Natural killer cell (primary cell): ENCODE measurements at regions not wholly inside any gene's neighbourhood (a gene's known extent, or its start where the extent isn't known, plus 50 kb on each side); places are given as distances from the start of the nearest gene placed in this dataset.

ENCODE experiments used
- ATAC-seq, 3 donors: fragments of 150-1000 bp in 2 of 3; fragments of 200-7000 bp in 1 of 3; cut with Tn5 transposase; 1 replicate in 1 of 3; 2 replicates in 2 of 3; pipeline ENCODE4 v1.10.0; 2021; ENCODE audit warnings: mild to moderate bottlenecking in 2 of 3, moderate library complexity in 2 of 3
- DNase-seq, 2 donors: peaks; one replicate each; pipeline versions ENCODE4 v3.0.0 to v3.0.0-alpha.2; 2013 to 2021; ENCODE audit warnings: mixed read lengths in 1 of 2
- H3K27ac ChIP-seq: one replicate; pipeline ENCODE4 v1.5.1; 2013; ENCODE audit warnings: mild to moderate bottlenecking, low read length
- H3K27me3 ChIP-seq: one replicate; pipeline ENCODE4 v1.6.1; 2013; ENCODE audit warnings: low read length; ENCODE audit not compliant: control insufficient read depth, insufficient read depth
- H3K36me3 ChIP-seq: one replicate; pipeline ENCODE4 v1.6.1; 2013; ENCODE audit warnings: low read length; ENCODE audit not compliant: control insufficient read depth, insufficient read depth
- H3K4me1 ChIP-seq: one replicate; pipeline ENCODE4 v1.6.1; 2013; ENCODE audit warnings: low read length; ENCODE audit not compliant: control insufficient read depth, insufficient read depth
- H3K4me3 ChIP-seq: one replicate; pipeline ENCODE4 v1.5.1; 2013; ENCODE audit warnings: low read length
- H3K9me3 ChIP-seq: one replicate; pipeline ENCODE4 v1.6.1; 2013; ENCODE audit warnings: low read length; ENCODE audit not compliant: control insufficient read depth, insufficient read depth
- H3K27ac Mint-ChIP-seq, 2 donors: one replicate each; pipeline ENCODE4 v1.8.0; 2022; ENCODE audit warnings: mild to moderate bottlenecking in 2 of 2, mixed read lengths in 2 of 2, moderate library complexity in 1 of 2
- H3K27me3 Mint-ChIP-seq, 2 donors: one replicate each; pipeline ENCODE4 v1.8.0; 2022; ENCODE audit warnings: low read depth in 2 of 2, mixed read lengths in 2 of 2
- H3K36me3 Mint-ChIP-seq: one replicate; pipeline ENCODE4 v1.8.0; 2022; ENCODE audit warnings: mixed read lengths
- H3K4me1 Mint-ChIP-seq, 2 donors: one replicate each; pipeline ENCODE4 v1.8.0; 2022; ENCODE audit warnings: mixed read lengths in 2 of 2
- H3K4me3 Mint-ChIP-seq: one replicate; pipeline ENCODE4 v1.8.0; 2022; ENCODE audit warnings: mild to moderate bottlenecking, moderate library complexity, mixed read lengths
- H3K9me3 Mint-ChIP-seq, 2 donors: one replicate each; pipeline ENCODE4 v1.8.0; 2022; ENCODE audit warnings: mixed read lengths in 2 of 2
- WGBS: methylation state at CpG from one replicate; pipeline ENCODE4 v1.1.7; 2013; ENCODE audit warnings: missing lambda C conversion rate; ENCODE audit not compliant: insufficient coverage; 5-methylcytosine and 5-hydroxymethylcytosine counted together
- intact Hi-C: fragments of 100-400 bp; cut with micrococcal nuclease; formaldehyde crosslinking; loops from one replicate; pipeline ENCODE4 v1.14.2; 2022
- TF ChIP-seq, protein P1 (sequence below): fragments of 200-600 bp; IDR thresholded peaks from one replicate; pipeline ENCODE4 v1.8.0; 2022; ENCODE audit warnings: antibody characterized with exemption

DNA sequence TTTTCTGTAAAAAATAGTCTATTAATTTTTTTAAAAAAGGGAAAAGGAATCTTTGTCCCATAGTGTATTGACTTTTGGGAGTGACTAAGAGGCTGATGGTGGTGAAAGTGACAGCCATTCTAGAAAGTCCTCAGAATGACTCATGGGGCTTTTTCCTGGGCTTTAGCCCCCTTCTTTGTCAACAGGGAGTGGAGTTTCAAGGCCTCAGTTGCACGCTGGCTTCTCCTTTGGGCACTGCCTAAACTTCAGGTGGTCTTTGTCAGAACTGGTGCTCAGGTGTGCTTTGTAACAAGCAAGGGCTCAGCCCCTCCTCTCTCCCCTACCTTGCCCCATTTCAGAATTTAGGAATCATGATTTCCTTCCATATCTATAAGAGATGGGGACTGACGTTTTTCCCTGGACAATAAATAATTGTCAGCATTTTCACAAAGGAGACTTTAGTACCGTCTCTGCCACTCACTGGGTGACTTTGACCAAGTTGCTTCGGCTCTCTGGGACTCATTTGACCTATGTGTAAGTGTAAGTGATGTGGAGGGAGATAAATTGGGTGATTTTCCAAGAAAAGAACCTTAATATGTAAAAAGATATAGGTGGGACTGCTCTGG is 61.2 kb upstream of the IGFBP2 start:
- H3K4me1 ChIP-seq: peaks cover 5% of the 10 kb centered on the region
- peaks cover 0 to 3% of the 10 kb centered on the region in 2 donors for H3K9me3 Mint-ChIP-seq
- H3K27ac ChIP-seq: no peak overlapping the region
- WGBS: 66% methylated on average over 4 of the region's 4 CpGs
- intact Hi-C loops: no loop called here
- ATAC-seq (no peak), DNase-seq (no peak)
- peaks cover 9 to 14% of the 10 kb centered on the region in 2 donors for H3K27me3 Mint-ChIP-seq
- no peak overlapping the region for H3K27ac Mint-ChIP-seq
- H3K27me3 ChIP-seq: no peaks in the 10 kb centered on the region
- TF ChIP-seq, protein P1, sequence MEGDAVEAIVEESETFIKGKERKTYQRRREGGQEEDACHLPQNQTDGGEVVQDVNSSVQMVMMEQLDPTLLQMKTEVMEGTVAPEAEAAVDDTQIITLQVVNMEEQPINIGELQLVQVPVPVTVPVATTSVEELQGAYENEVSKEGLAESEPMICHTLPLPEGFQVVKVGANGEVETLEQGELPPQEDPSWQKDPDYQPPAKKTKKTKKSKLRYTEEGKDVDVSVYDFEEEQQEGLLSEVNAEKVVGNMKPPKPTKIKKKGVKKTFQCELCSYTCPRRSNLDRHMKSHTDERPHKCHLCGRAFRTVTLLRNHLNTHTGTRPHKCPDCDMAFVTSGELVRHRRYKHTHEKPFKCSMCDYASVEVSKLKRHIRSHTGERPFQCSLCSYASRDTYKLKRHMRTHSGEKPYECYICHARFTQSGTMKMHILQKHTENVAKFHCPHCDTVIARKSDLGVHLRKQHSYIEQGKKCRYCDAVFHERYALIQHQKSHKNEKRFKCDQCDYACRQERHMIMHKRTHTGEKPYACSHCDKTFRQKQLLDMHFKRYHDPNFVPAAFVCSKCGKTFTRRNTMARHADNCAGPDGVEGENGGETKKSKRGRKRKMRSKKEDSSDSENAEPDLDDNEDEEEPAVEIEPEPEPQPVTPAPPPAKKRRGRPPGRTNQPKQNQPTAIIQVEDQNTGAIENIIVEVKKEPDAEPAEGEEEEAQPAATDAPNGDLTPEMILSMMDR: no peak
- H3K4me3 ChIP-seq: no peak overlapping the region
- H3K36me3 ChIP-seq: no peaks in the 10 kb centered on the region
- H3K4me1 Mint-ChIP-seq: peaks cover 8 to 11% of the 10 kb centered on the region in 2 donors
- H3K36me3 Mint-ChIP-seq: peaks cover 7% of the 10 kb centered on the region
- H3K9me3 ChIP-seq: no peaks in the 10 kb centered on the region
- H3K4me3 Mint-ChIP-seq: no peak overlapping the region

DNA sequence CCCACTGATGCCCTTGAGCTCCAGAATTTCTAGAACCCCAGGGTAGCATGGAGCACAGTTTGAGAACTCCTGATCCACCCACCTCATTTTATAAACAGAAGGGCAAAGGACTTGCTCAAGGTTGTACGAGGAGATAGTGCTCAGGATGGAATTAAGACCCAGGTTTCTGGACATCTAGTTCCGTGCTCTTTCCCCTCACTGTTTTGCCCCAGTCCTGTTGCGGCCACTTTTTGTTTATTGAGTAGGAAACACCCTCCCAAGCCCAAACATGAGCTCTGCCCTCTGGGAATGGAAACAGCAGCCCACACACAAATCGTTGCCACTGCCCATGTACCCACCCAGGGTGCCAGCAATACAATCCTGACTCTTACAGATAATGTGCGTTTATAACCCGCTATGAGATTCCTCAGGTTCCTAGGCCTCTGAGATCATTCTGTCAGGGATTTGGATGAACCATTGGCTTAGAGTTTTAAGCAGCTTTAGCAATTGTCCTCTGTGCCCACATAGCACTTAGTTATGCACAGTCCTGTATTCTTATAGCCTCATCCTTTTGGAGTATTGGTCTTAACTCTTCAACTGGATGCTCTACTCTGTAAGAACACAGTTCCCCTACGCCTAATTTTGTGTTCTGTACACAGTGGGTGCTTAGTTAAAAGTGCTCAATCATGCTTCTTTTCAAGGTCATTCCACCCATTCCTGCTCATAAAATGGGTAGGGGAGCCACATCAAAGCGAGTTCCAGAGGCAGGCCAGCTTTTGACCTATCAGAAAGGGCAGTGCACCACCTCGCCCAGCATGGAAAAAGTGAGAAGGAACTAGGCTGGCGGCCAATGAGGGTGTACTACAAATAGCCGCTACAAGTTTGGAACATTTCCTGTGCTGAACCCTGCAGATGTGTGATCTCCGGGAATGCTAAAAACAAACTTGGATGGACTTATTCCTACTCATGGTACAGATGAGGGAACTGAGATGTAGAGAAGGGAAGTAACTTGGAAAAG is 60.3 kb upstream of the IGFBP2 start:
- Mint-ChIP-seq H3K27ac (no peak overlapping the region), H3K36me3 (peaks cover 7% of the 10 kb centered on the region), H3K9me3 (peaks cover 0 to 3% of the 10 kb centered on the region in 2 donors), H3K4me1 (peaks cover 14 to 20% of the 10 kb centered on the region in 2 donors), H3K27me3 (peaks cover 11 to 14% of the 10 kb centered on the region in 2 donors), H3K4me3 (no peak overlapping the region)
- TF ChIP-seq, protein P1: no peak
- 83% methylated on average over 12 of the region's 12 CpGs for WGBS
- Histone ChIP-seq H3K9me3 (no peaks in the 10 kb centered on the region), H3K27ac (no peak overlapping the region), H3K36me3 (no peaks in the 10 kb centered on the region), H3K4me3 (no peak overlapping the region), H3K4me1 (peaks cover 5% of the 10 kb centered on the region), H3K27me3 (no peaks in the 10 kb centered on the region)
- intact Hi-C loops: no loop called here
- no peak for DNase-seq
- ATAC-seq: no peak

DNA sequence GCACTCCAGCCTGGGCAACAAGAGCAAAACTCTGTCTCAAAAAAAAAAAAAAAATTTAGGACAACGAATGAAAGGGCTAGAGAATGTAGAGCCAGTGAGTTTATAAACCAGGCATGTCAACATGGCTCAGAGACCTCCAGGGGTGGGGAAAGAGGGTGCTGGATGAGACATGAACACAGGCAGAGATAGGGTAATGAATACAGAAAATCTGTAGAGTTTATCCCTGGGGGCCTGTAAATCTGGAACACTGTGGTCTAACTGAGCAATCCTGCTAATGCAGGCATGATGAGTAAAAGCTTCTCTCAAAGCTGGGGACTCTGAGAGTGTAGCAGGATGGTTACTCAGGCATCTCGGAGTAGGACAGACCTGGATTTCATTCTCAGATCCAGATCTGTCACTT is 59.2 kb upstream of the IGFBP2 start:
- Histone ChIP-seq H3K4me1 (peaks cover 5% of the 10 kb centered on the region), H3K27me3 (no peaks in the 10 kb centered on the region), H3K4me3 (no peak overlapping the region), H3K27ac (no peak overlapping the region), H3K9me3 (no peaks in the 10 kb centered on the region), H3K36me3 (no peaks in the 10 kb centered on the region)
- H3K36me3 Mint-ChIP-seq: peaks cover 7% of the 10 kb centered on the region
- 87% methylated on average over 2 of the region's 2 CpGs for WGBS
- H3K9me3 Mint-ChIP-seq: peaks cover 0 to 3% of the 10 kb centered on the region in 2 donors
- H3K4me1 Mint-ChIP-seq: peaks cover 14 to 29% of the 10 kb centered on the region in 2 donors
- peaks cover 7 to 8% of the 10 kb centered on the region in 2 donors for H3K27me3 Mint-ChIP-seq
- intact Hi-C loops: no loop called here
- no peak for ATAC-seq
- TF ChIP-seq, protein P1: no peak
- DNase-seq: no peak
- H3K27ac Mint-ChIP-seq: no peak overlapping the region
- H3K4me3 Mint-ChIP-seq: no peak overlapping the region
